Esophagus muscularis mucosa (tissue), 4 donors: ENCODE measurements at regions not wholly inside any gene's neighbourhood (a gene's known extent, or its start where the extent isn't known, plus 50 kb on each side); places are given as distances from the start of the nearest gene placed in this dataset.

Experiments used
- CTCF ChIP-seq, 3 experiments: fragments of 200-600 bp in 2 of 3; fragments of 450-650 bp in 1 of 3; sonication (generic) in 2 of 3; IDR thresholded peaks; one replicate each; pipeline ENCODE4 v1.5.1; 2017 to 2019; ENCODE audit warnings: antibody characterized with exemption in 3 of 3, mild to moderate bottlenecking in 2 of 3, moderate library complexity in 1 of 3
- EP300 ChIP-seq: sonication (generic); formaldehyde crosslinking; IDR thresholded peaks from one replicate; pipeline ENCODE4 v1.6.1; 2017; ENCODE audit warnings: antibody characterized with exemption
- POLR2A ChIP-seq: fragments of 450-650 bp; IDR thresholded peaks from one replicate; pipeline ENCODE4 v1.6.1; 2017; ENCODE audit warnings: antibody characterized with exemption, moderate library complexity, mild to moderate bottlenecking, low read depth

GRCh38 chr2:217283460-217283859, 423.6 kb upstream of the TNP1 start:
- TF ChIP-seq CTCF (IDR thresholded peaks at IDR 0.05) (no peak), POLR2A (no peak), EP300 (no peak)
